Sciatic nerve (tissue), 2 donors: ENCODE measurements at regions not wholly inside any gene's neighbourhood (a gene's known extent, or its start where the extent isn't known, plus 50 kb on each side); places are given as distances from the start of the nearest gene placed in this dataset.

ENCODE experiments used
- ATAC-seq: fragments of 200-7000 bp; cut with Tn5 transposase; one replicate; pipeline ENCODE4 v1.9.1; 2020; ENCODE audit warnings: mild to moderate bottlenecking, moderate library complexity
- DNase-seq: peaks from one replicate; pipeline ENCODE4 v3.0.0-alpha.2; 2020; ENCODE audit warnings: low spot score
- intact Hi-C: fragments of 100-400 bp; cut with DNase I; formaldehyde crosslinking; loops from one replicate; pipeline ENCODE4 v1.14.2; 2022
- donor health status: DM: no; HTN: no; CAD: no.
- donor health status: DM: no; HTN: no; CAD: no.

DNA sequence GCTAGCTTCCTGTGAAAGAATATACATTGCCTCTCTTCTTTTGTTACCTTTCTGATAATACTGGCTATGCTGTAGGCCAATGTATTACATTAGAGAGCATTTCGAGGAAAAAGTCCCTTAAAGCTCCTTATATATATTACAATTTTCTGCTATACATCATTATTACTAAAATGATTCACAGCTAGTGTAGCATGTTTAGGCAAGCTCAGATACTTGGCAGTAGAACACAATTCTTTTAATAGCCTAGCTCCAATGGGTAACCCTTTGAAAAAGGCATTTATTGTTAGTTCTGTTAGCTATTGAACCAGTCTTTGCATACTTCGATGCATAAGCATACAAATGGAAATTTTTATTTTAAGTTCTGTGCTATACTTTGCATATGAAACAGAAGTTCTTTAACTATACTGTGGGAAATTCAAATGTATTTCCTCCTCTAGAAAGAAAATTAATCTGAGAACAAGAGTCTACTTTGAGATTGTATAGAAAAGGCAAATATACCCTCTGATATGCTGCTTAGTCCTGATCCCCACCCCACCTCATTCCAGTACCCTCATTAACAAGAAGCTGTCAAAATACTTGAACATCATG is 55.6 kb upstream of the SKAP2 start:
- no peak for DNase-seq
- ATAC-seq, result no peak
- intact Hi-C loops, result no loop called here

DNA sequence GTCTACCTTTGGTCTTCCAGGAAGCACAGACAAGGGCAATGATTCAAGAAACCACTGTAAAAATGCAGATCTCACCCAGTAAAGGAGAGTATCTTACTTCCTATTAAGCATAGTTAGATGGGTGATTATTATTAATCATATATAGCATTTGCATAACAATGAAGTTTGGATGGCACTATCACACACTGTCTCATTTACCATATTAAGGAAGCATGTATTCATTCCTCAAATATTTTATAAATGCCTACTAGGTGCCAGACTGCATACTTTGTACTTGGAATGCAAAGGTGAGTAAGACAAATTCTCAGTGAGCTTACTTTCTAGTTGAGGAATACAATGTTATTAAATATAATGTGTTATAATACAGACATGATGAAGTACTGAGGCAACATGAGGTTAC is 53.9 kb upstream of the SKAP2 start:
- DNase-seq (no peak), ATAC-seq (no peak)
- intact Hi-C loops, result no loop called here

DNA sequence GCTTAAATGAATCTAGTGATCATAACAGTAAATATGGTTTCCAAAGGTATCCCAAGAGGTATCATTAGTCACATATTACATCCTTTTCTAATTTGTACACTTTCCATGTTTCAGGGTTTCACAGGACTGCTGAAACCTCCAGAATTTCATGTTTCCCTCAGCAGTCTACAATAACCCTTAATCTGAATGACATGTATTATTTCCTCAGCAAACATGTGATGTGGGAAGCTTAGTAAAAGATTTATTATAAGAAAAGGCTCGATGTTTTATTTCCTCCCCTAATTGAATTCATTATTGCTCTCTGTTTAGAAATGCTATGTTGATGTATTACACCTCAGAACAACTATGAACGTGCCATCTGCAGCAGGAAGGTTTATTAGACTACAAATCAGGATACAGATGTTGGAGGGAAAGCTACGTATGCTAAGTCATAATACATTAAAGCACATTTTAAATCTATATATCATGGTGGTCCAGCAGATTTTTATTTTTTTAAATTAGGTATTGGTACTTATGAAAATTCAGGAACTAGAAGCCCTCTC is 52.5 kb upstream of the SKAP2 start:
- DNase-seq, result no peak
- no peak for ATAC-seq
- intact Hi-C loops, result no loop called here

DNA sequence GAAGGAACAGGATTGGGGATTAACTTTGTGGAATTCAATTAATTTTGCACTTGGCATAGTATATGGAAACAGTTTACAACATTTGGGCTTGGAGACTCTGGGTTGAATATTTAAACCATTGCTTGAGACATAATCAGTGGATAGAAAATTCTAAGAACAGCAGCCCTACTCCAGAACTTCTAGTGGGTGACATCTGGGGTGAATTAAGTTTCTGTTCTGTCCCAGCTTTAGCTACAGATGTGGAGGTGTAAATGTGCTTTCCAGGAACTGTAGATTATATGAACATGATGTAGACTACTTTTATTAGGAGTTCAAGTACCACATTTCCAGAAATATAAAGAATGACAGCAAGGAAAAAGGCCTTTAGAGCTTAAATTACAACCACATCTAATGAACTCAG is 51.9 kb upstream of the SKAP2 start:
- intact Hi-C loops, result no loop called here
- no peak for ATAC-seq
- no peak for DNase-seq
